Chondrocyte (in vitro differentiated cells): ENCODE measurements at regions not wholly inside any gene's neighbourhood (a gene's known extent, or its start where the extent isn't known, plus 50 kb on each side); places are given as distances from the start of the nearest gene placed in this dataset.

ENCODE experiments used
- DNase-seq: peaks from one replicate; pipeline ENCODE4 v3.0.0; 2021; ENCODE audit warnings: mixed read lengths, low spot score
- H3K27ac Mint-ChIP-seq: one replicate; pipeline ENCODE4 v1.8.0; 2021; ENCODE audit warnings: mild to moderate bottlenecking, moderate library complexity, mixed read lengths; ENCODE audit not compliant: unreplicated experiment
- H3K27me3 Mint-ChIP-seq: 2 replicates; pipeline ENCODE4 v1.8.0; 2021; ENCODE audit warnings: low read depth, mixed read lengths
- H3K36me3 Mint-ChIP-seq: 2 replicates; pipeline ENCODE4 v1.8.0; 2021; ENCODE audit warnings: low read depth, mixed read lengths
- H3K4me1 Mint-ChIP-seq: 2 replicates; pipeline ENCODE4 v1.8.0; 2021; ENCODE audit warnings: low read depth, mild to moderate bottlenecking, mixed read lengths
- H3K4me3 Mint-ChIP-seq: one replicate; pipeline ENCODE4 v1.8.0; 2021; ENCODE audit warnings: mild to moderate bottlenecking, moderate library complexity, mixed read lengths; ENCODE audit not compliant: unreplicated experiment
- H3K9me3 Mint-ChIP-seq: 2 replicates; pipeline ENCODE4 v1.8.0; 2021; ENCODE audit warnings: low read depth, mixed read lengths
- CTCF ChIP-seq: fragments of 200-600 bp; sonication (generic); IDR thresholded peaks from 2 replicates; pipeline ENCODE4 v1.5.0; 2021; ENCODE audit warnings: antibody characterized with exemption, mild to moderate bottlenecking, moderate library complexity

GRCh38 chr4:38368613-38369012 is 295.4 kb upstream of the KLF3 start:
- peaks cover 6% of the 10 kb centered on the region for H3K9me3 Mint-ChIP-seq
- peak overlapping the region; percentile 10 for H3K27ac Mint-ChIP-seq
- DNase-seq, result no peak
- TF ChIP-seq CTCF, result no peak
- H3K36me3 Mint-ChIP-seq, result no peaks in the 10 kb centered on the region
- no peaks in the 10 kb centered on the region for H3K27me3 Mint-ChIP-seq
- H3K4me1 Mint-ChIP-seq, result peaks cover 64% of the 10 kb centered on the region
- no peak overlapping the region for H3K4me3 Mint-ChIP-seq

- H3K36me3 Mint-ChIP-seq, result no peaks in the 10 kb centered on the region
- H3K27ac Mint-ChIP-seq, result peak overlapping the region; percentile 64
- no peak for TF ChIP-seq CTCF
- H3K4me3 Mint-ChIP-seq, result peak overlapping the region; percentile 4
- H3K4me1 Mint-ChIP-seq, result peaks cover 49% of the 10 kb centered on the region
- no peak for DNase-seq
- H3K27me3 Mint-ChIP-seq, result no peaks in the 10 kb centered on the region
- peaks cover 6% of the 10 kb centered on the region for H3K9me3 Mint-ChIP-seq
These were observed 292.6 kb upstream of the KLF3 start for GRCh38 chr4:38371391-38371851.

DNA sequence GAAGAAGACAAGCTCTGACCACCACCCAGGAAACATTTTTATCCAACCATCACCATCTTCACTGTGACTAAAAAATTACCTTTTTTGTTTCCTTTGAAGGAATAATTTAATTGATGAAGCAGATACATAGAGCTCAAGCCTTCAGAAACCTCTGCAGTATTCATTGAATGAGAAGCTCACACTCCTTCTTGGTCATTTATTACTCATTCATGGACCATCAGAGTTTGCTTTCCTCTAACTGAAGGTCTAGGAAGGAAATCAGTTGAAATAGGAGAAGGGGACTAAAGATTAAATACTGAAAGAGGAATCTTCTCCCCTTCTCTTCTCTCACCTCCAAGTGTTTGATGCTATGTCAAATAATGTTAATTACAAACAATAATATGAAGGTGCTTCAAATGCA is 290.6 kb upstream of the KLF3 start:
- H3K36me3 Mint-ChIP-seq, result no peaks in the 10 kb centered on the region
- H3K4me1 Mint-ChIP-seq, result peaks cover 30% of the 10 kb centered on the region
- DNase-seq, result no peak
- no peak overlapping the region for H3K27ac Mint-ChIP-seq
- H3K27me3 Mint-ChIP-seq, result no peaks in the 10 kb centered on the region
- H3K9me3 Mint-ChIP-seq, result peaks cover 6% of the 10 kb centered on the region
- TF ChIP-seq CTCF, result no peak
- no peak overlapping the region for H3K4me3 Mint-ChIP-seq

- Mint-ChIP-seq H3K9me3 (peaks cover 9% of the 10 kb centered on the region), H3K27me3 (no peaks in the 10 kb centered on the region), H3K27ac (no peak overlapping the region), H3K36me3 (no peaks in the 10 kb centered on the region), H3K4me1 (peaks cover 7% of the 10 kb centered on the region), H3K4me3 (no peak overlapping the region)
- no peak for TF ChIP-seq CTCF
- DNase-seq, result no peak
These were observed 286.8 kb upstream of the KLF3 start for GRCh38 chr4:38377195-38377594.

GRCh38 chr4:38378478-38378877 is 285.5 kb upstream of the KLF3 start:
- no peak overlapping the region for H3K4me3 Mint-ChIP-seq
- H3K27me3 Mint-ChIP-seq, result no peaks in the 10 kb centered on the region
- no peak for DNase-seq
- no peak overlapping the region for H3K27ac Mint-ChIP-seq
- H3K4me1 Mint-ChIP-seq, result peaks cover 7% of the 10 kb centered on the region
- H3K9me3 Mint-ChIP-seq, result peaks cover 3% of the 10 kb centered on the region
- TF ChIP-seq CTCF, result no peak
- no peaks in the 10 kb centered on the region for H3K36me3 Mint-ChIP-seq
